Neuronal stem cell (in vitro differentiated cells): ENCODE measurements at regions not wholly inside any gene's neighbourhood (a gene's known extent, or its start where the extent isn't known, plus 50 kb on each side); places are given as distances from the start of the nearest gene placed in this dataset.

Source experiments
- DNase-seq: peaks from one replicate; pipeline ENCODE4 v3.0.0-alpha.2; 2013; ENCODE audit warnings: low spot score
- H2AFZ ChIP-seq: one replicate; pipeline ENCODE4 v1.6.1; 2013; ENCODE audit warnings: mild to moderate bottlenecking, low read length, inconsistent platforms
- H2AK5ac ChIP-seq: 2 replicates; pipeline ENCODE4 v1.6.1; 2013; ENCODE audit warnings: low read depth, mild to moderate bottlenecking, inconsistent platforms, low read length, moderate library complexity, mixed read lengths
- H2BK120ac ChIP-seq: 2 replicates; pipeline ENCODE4 v1.6.1; 2013; ENCODE audit warnings: low read depth, mild to moderate bottlenecking, inconsistent platforms, low read length, moderate library complexity, mixed read lengths
- H2BK12ac ChIP-seq: one replicate; pipeline ENCODE4 v1.6.1; 2013; ENCODE audit warnings: low read length, inconsistent platforms
- H2BK15ac ChIP-seq: 2 replicates; pipeline ENCODE4 v1.6.1; 2013; ENCODE audit warnings: mild to moderate bottlenecking, low read length, inconsistent platforms, mixed read lengths
- H2BK5ac ChIP-seq: one replicate; pipeline ENCODE4 v1.6.1; 2013; ENCODE audit warnings: inconsistent platforms, mild to moderate bottlenecking, low read length, moderate library complexity
- H3K14ac ChIP-seq: one replicate; pipeline ENCODE4 v1.6.1; 2013; ENCODE audit warnings: low read length, inconsistent platforms
- H3K18ac ChIP-seq: 2 replicates; pipeline ENCODE4 v1.6.1; 2013; ENCODE audit warnings: low read length, inconsistent platforms
- H3K23ac ChIP-seq: 2 replicates; pipeline ENCODE4 v1.6.1; 2013; ENCODE audit warnings: low read depth, mild to moderate bottlenecking, mixed read lengths, low read length, inconsistent platforms; ENCODE audit not compliant: poor library complexity
- H3K27ac ChIP-seq: replicated peaks from 3 replicates; pipeline ENCODE4 v1.5.1; 2013; ENCODE audit warnings: low read length, inconsistent platforms
- H3K27me3 ChIP-seq, 3 experiments: 2 replicates each; pipeline ENCODE4 v1.6.1; 2013; ENCODE audit warnings: low read length in 3 of 3, mild to moderate bottlenecking in 2 of 3, inconsistent platforms in 1 of 3, low read depth in 1 of 3, mixed read lengths in 1 of 3, moderate library complexity in 1 of 3; ENCODE audit not compliant: control insufficient read depth in 3 of 3, insufficient read depth in 3 of 3
- H3K36me3 ChIP-seq, 2 donors: replicated peaks in 1 of 2; 2 replicates each; pipeline ENCODE4 v1.6.1; 2013; ENCODE audit warnings: low read length in 2 of 2; ENCODE audit not compliant: control insufficient read depth in 2 of 2, insufficient read depth in 2 of 2
- H3K4ac ChIP-seq: 2 replicates; pipeline ENCODE4 v1.6.1; 2013; ENCODE audit warnings: inconsistent platforms, mild to moderate bottlenecking, low read length, moderate library complexity
- H3K4me1 ChIP-seq, 2 donors: 1 replicate in 1 of 2; 2 replicates in 1 of 2; pipeline ENCODE4 v1.6.1; 2013; ENCODE audit warnings: low read length in 2 of 2, low read depth in 1 of 2; ENCODE audit not compliant: control insufficient read depth in 2 of 2, insufficient read depth in 1 of 2
- H3K4me2 ChIP-seq: one replicate; pipeline ENCODE4 v1.6.1; 2013; ENCODE audit warnings: mild to moderate bottlenecking, low read length, inconsistent platforms; ENCODE audit not compliant: insufficient read depth, poor library complexity, severe bottlenecking
- H3K4me3 ChIP-seq, 2 donors: 2 replicates each; pipeline ENCODE4 v1.5.1; 2013; ENCODE audit warnings: low read length in 2 of 2, mild to moderate bottlenecking in 2 of 2, inconsistent platforms in 1 of 2, moderate library complexity in 1 of 2
- H3K79me1 ChIP-seq: one replicate; pipeline ENCODE4 v1.6.1; 2013; ENCODE audit warnings: low read depth, mild to moderate bottlenecking, inconsistent platforms, low read length, moderate library complexity
- H3K9ac ChIP-seq: one replicate; pipeline ENCODE4 v1.6.1; 2013; ENCODE audit warnings: mild to moderate bottlenecking, low read depth, low read length, inconsistent platforms; ENCODE audit not compliant: poor library complexity
- H3K9me3 ChIP-seq, 2 donors: replicated peaks in 1 of 2; 2 replicates each; pipeline versions ENCODE3 to v1.6.1; 2013; ENCODE audit warnings: low read length in 2 of 2, mild to moderate bottlenecking in 2 of 2, inconsistent platforms in 1 of 2, low read depth in 1 of 2, mixed read lengths in 1 of 2, moderate library complexity in 1 of 2; ENCODE audit not compliant: control insufficient read depth in 2 of 2, insufficient read depth in 1 of 2
- H4K8ac ChIP-seq: one replicate; pipeline ENCODE4 v1.6.1; 2013; ENCODE audit warnings: low read depth, mild to moderate bottlenecking, inconsistent platforms, low read length, moderate library complexity
- H4K91ac ChIP-seq: one replicate; pipeline ENCODE4 v1.6.1; 2013; ENCODE audit warnings: low read length, low read depth, mild to moderate bottlenecking, inconsistent platforms; ENCODE audit not compliant: poor library complexity
- WGBS, 2 donors: extraction: QIAGEN DNeasy Blood & Tissue Kit; methylation state at CpG; one replicate each; pipeline ENCODE4 v1.1.7; 2013; ENCODE audit warnings: missing lambda C conversion rate in 2 of 2, mixed read lengths in 1 of 2; ENCODE audit not compliant: insufficient read length in 2 of 2, insufficient replicate concordance in 1 of 2; ENCODE audit errors: extremely low coverage in 2 of 2; 5-methylcytosine and 5-hydroxymethylcytosine counted together

DNA sequence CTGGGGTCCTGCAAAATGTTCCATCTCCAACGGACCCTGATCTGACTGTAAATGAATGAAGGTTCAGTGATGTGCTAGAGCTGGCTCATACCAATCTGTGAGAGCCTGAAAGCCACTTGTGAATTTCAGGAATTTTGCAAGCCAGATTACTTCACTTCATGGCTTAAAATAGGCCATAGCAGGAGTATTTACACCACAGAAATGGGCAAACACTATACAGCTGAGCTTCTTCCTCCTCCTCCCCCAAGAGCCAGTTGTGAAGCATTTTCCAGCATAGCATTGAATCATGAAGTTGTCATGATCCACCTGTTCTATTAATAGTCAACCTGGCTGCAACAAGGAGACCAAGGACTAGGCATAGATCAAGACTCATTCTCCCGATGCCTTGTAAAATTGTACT is 141.3 kb upstream of the RASSF8 start:
- WGBS, 2 donors, result no CpG with 5 or more reads among the region's 2 CpGs
- peaks cover 0 to 2% of the 10 kb centered on the region in 2 donors for H3K4me1 ChIP-seq
- no peak overlapping the region for H2AK5ac ChIP-seq

DNA sequence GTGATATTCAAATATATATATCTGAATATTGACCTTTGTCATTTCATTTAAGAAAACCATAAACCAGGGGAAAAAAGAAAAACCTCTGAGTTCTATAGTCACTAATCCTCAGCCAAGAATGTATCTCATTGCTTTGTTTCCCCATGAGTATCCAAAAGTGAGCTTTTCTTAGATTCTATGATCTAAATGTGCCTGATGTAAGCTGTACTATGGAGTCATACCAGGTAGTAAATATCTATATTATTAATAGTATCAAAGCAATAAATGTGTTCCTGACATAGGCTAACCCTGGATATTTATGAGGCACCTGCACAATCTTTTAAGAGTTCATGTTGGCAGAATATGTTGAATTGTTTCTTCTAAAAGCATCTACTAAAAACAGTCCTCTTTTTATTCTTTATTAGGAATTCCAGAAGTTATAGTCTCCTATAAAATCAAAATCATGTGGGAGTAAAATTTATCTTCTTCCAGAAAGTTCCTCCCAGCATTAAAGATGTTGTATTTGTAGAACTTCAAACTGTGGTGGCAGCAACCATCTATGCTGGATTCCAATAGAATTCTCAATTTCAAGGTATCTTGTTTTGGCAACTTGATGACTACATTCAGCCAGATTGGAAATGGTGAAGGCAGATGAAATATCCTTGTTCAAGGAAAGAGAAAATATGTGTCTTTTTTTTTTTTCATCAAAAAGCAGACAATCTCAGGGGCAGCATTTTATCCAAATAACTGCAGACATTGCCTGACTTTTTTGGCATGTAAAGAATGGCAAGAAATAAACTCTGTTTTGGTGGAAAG is 139.7 kb upstream of the RASSF8 start:
- Histone ChIP-seq H3K4me1 (peaks cover 0 to 2% of the 10 kb centered on the region in 2 donors), H3K4ac (no peak overlapping the region), H3K27me3 (no peaks in the 10 kb centered on the region), H2AK5ac (no peak overlapping the region), H3K9ac (no peak overlapping the region), H3K4me2 (no peak overlapping the region), H4K8ac (no peak overlapping the region), H2BK120ac (no peak overlapping the region), H2BK12ac (no peak overlapping the region), H2BK5ac (no peak overlapping the region), H3K36me3 (no peaks in the 10 kb centered on the region), H3K27ac (no peak overlapping the region), H2BK15ac (no peak overlapping the region), H3K4me3 (no peak overlapping the region), H4K91ac (no peak overlapping the region), H2AFZ (no peak overlapping the region), H3K14ac (no peak overlapping the region), H3K18ac (no peak overlapping the region), H3K9me3 (no peaks in the 10 kb centered on the region), H3K23ac (no peak overlapping the region), H3K79me1 (no peaks in the 10 kb centered on the region)
- DNase-seq, result no peak

More for the DNA sequence above, 141.3 kb upstream of the RASSF8 start:
- H2BK5ac ChIP-seq, result no peak overlapping the region
- no peak overlapping the region for H3K9ac ChIP-seq
- H2BK120ac ChIP-seq, result no peak overlapping the region
- H2BK15ac ChIP-seq, result no peak overlapping the region
- H3K4ac ChIP-seq, result no peak overlapping the region
- H4K91ac ChIP-seq, result no peak overlapping the region
- H3K36me3 ChIP-seq, result no peaks in the 10 kb centered on the region
- no peak overlapping the region for H4K8ac ChIP-seq
- no peak overlapping the region for H3K18ac ChIP-seq
- no peak overlapping the region for H3K27ac ChIP-seq
- H3K23ac ChIP-seq, result no peak overlapping the region
- no peaks in the 10 kb centered on the region for H3K9me3 ChIP-seq
- no peaks in the 10 kb centered on the region for H3K27me3 ChIP-seq
- no peak overlapping the region for H2AFZ ChIP-seq
- DNase-seq, result no peak
- H3K4me2 ChIP-seq, result no peak overlapping the region
- no peak overlapping the region for H2BK12ac ChIP-seq
- H3K14ac ChIP-seq, result no peak overlapping the region
- no peaks in the 10 kb centered on the region for H3K79me1 ChIP-seq
- H3K4me3 ChIP-seq, result no peak overlapping the region

DNA sequence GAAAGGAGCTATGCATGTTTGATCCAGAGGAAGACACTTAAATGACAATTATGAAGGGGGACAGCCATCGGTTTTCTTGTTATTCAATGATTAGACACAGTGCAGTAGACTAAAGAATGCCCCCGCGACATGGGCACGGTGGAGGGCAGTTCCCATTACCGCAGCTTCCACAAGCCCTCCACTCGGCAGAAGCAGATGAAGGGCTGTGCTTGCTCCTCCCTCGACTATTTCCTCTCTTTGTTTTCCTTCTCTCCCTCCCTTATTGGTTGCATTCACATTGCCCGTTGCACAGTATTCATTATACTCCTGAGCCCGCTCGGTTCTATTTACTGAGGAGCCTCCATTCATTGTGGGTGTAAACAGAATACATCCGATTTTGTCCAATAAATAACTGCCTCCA is 138.8 kb upstream of the RASSF8 start:
- no CpG with 5 or more reads among the region's 11 CpGs for WGBS, 2 donors
- H2AK5ac ChIP-seq, result no peak overlapping the region
- H4K91ac ChIP-seq, result no peak overlapping the region
- no peak overlapping the region for H3K23ac ChIP-seq
- H2BK12ac ChIP-seq, result no peak overlapping the region
- no peak overlapping the region for H3K4me3 ChIP-seq
- H3K36me3 ChIP-seq, result no peaks in the 10 kb centered on the region
- no peak overlapping the region for H2BK15ac ChIP-seq
- peaks cover 0 to 2% of the 10 kb centered on the region in 2 donors for H3K4me1 ChIP-seq
- H3K14ac ChIP-seq, result no peak overlapping the region
- no peaks in the 10 kb centered on the region for H3K79me1 ChIP-seq
- no peaks in the 10 kb centered on the region for H3K9me3 ChIP-seq
- no peak overlapping the region for H3K27ac ChIP-seq
- DNase-seq, result no peak
- no peaks in the 10 kb centered on the region for H3K27me3 ChIP-seq
- H3K18ac ChIP-seq, result no peak overlapping the region
- H2BK5ac ChIP-seq, result no peak overlapping the region
- no peak overlapping the region for H3K4ac ChIP-seq
- H3K9ac ChIP-seq, result no peak overlapping the region
- H2AFZ ChIP-seq, result no peak overlapping the region
- H3K4me2 ChIP-seq, result no peak overlapping the region
- no peak overlapping the region for H4K8ac ChIP-seq
- H2BK120ac ChIP-seq, result no peak overlapping the region

DNA sequence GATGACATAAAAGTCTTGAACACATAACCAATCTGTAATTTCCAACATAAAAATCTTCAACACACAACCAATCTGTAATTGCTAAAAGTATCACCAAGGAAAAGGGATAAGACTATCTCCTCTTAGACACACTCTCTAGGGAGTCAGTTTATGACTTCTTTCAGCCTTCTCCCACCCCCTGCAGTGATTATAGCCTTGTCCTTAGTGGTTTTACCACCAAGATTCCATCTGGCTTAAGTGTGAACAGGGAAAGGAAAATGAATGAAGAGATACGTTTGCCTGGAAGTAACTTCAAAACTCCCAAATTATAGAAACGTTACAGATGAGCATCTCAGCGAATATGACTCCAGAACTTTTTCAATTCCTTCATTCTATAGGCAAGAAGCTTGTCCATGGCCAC is 136.2 kb upstream of the RASSF8 start:
- H4K91ac ChIP-seq, result no peak overlapping the region
- H3K9me3 ChIP-seq, result no peaks in the 10 kb centered on the region
- no CpG with 5 or more reads among the region's 3 CpGs for WGBS, 2 donors
- no peak overlapping the region for H3K4ac ChIP-seq
- H2BK12ac ChIP-seq, result no peak overlapping the region
- no peak overlapping the region for H3K27ac ChIP-seq
- H3K4me1 ChIP-seq, result peaks cover 0 to 3% of the 10 kb centered on the region in 2 donors
- H4K8ac ChIP-seq, result no peak overlapping the region
- no peak overlapping the region for H3K4me2 ChIP-seq
- H3K4me3 ChIP-seq, result no peak overlapping the region
- no peak overlapping the region for H2BK120ac ChIP-seq
- H2BK5ac ChIP-seq, result no peak overlapping the region
- no peak overlapping the region for H2AFZ ChIP-seq
- no peak overlapping the region for H2AK5ac ChIP-seq
- H3K23ac ChIP-seq, result no peak overlapping the region
- no peak overlapping the region for H3K14ac ChIP-seq
- no peaks in the 10 kb centered on the region for H3K27me3 ChIP-seq
- no peaks in the 10 kb centered on the region for H3K36me3 ChIP-seq
- H3K79me1 ChIP-seq, result no peaks in the 10 kb centered on the region
- H2BK15ac ChIP-seq, result no peak overlapping the region
- H3K9ac ChIP-seq, result no peak overlapping the region
- no peak for DNase-seq
- H3K18ac ChIP-seq, result no peak overlapping the region
